H9 (cell line): ENCODE measurements at regions not wholly inside any gene's neighbourhood (a gene's known extent, or its start where the extent isn't known, plus 50 kb on each side); places are given as distances from the start of the nearest gene placed in this dataset.
"Not testable (repeated sequence)": the region's sequence is repeated elsewhere in the genome, so short reads cannot be mapped to it uniquely, and the experiment has no call there.

Experiments used
- DNase-seq: peaks from one replicate; pipeline ENCODE4 v3.0.0-alpha.2; 2017
- H2AFZ ChIP-seq: one replicate; pipeline ENCODE4 v1.6.1; 2013; ENCODE audit warnings: mild to moderate bottlenecking, low read length, control low read depth, moderate library complexity
- H2AK5ac ChIP-seq: 2 replicates; pipeline ENCODE4 v1.6.1; 2013; ENCODE audit warnings: low read length, control low read depth, mixed read lengths; ENCODE audit not compliant: insufficient read length
- H2BK120ac ChIP-seq: one replicate; pipeline ENCODE4 v1.6.1; 2013; ENCODE audit warnings: low read depth, mild to moderate bottlenecking, low read length, control low read depth, inconsistent platforms; ENCODE audit not compliant: poor library complexity, severe bottlenecking
- H2BK12ac ChIP-seq: 2 replicates; pipeline ENCODE4 v1.6.1; 2013; ENCODE audit warnings: low read length, control low read depth, mixed read lengths, low read depth; ENCODE audit not compliant: insufficient read length
- H2BK15ac ChIP-seq: 2 replicates; pipeline ENCODE4 v1.6.1; 2013; ENCODE audit warnings: low read depth, low read length, control low read depth
- H2BK20ac ChIP-seq: one replicate; pipeline ENCODE4 v1.6.1; 2013; ENCODE audit warnings: low read depth, mild to moderate bottlenecking, low read length, control low read depth, inconsistent platforms; ENCODE audit not compliant: poor library complexity, severe bottlenecking
- H2BK5ac ChIP-seq: 2 replicates; pipeline ENCODE4 v1.6.1; 2013; ENCODE audit warnings: low read length, control low read depth, mixed read lengths; ENCODE audit not compliant: insufficient read length
- H3K14ac ChIP-seq: 2 replicates; pipeline ENCODE4 v1.6.1; 2013; ENCODE audit warnings: low read length, control low read depth; ENCODE audit not compliant: insufficient read depth
- H3K18ac ChIP-seq: 2 replicates; pipeline ENCODE4 v1.6.1; 2013; ENCODE audit warnings: low read depth, mild to moderate bottlenecking, mixed read lengths, low read length, control low read depth; ENCODE audit not compliant: insufficient read length
- H3K23ac ChIP-seq: 2 replicates; pipeline ENCODE4 v1.6.1; 2013; ENCODE audit warnings: low read length, control low read depth, mixed read lengths, low read depth; ENCODE audit not compliant: insufficient read length
- H3K23me2 ChIP-seq: 2 replicates; pipeline ENCODE4 v1.6.1; 2013; ENCODE audit warnings: low read depth, mild to moderate bottlenecking, mixed read lengths, low read length, control low read depth; ENCODE audit not compliant: insufficient read length, poor library complexity, severe bottlenecking
- H3K27ac ChIP-seq: 2 replicates; pipeline ENCODE4 v1.5.1; 2013; ENCODE audit warnings: low read length, control low read depth, mixed read lengths, low read depth; ENCODE audit not compliant: insufficient read length
- H3K27me3 ChIP-seq: 2 replicates; pipeline ENCODE4 v1.6.1; 2013; ENCODE audit warnings: low read length, control low read depth, inconsistent platforms; ENCODE audit not compliant: insufficient read depth
- H3K4ac ChIP-seq: 2 replicates; pipeline ENCODE4 v1.6.1; 2013; ENCODE audit warnings: low read depth, mild to moderate bottlenecking, control low read depth, inconsistent platforms, low read length, moderate library complexity
- H3K4me1 ChIP-seq: 2 replicates; pipeline ENCODE4 v1.6.1; 2013; ENCODE audit warnings: low read length, control low read depth, inconsistent platforms; ENCODE audit not compliant: insufficient read depth
- H3K4me2 ChIP-seq: 2 replicates; pipeline ENCODE4 v1.6.1; 2013; ENCODE audit warnings: low read length, control low read depth, mixed read lengths; ENCODE audit not compliant: insufficient read length, insufficient read depth
- H3K56ac ChIP-seq: 2 replicates; pipeline ENCODE4 v1.6.1; 2013; ENCODE audit warnings: low read depth, mild to moderate bottlenecking, mixed read lengths, low read length, control low read depth; ENCODE audit not compliant: insufficient read length
- H3K79me1 ChIP-seq: 2 replicates; pipeline ENCODE4 v1.6.1; 2013; ENCODE audit warnings: low read depth, mild to moderate bottlenecking, moderate library complexity, low read length, control low read depth, inconsistent platforms; ENCODE audit not compliant: insufficient read depth, poor library complexity, severe bottlenecking
- H3K79me2 ChIP-seq: 2 replicates; pipeline ENCODE4 v1.6.1; 2013; ENCODE audit warnings: low read length, control low read depth, inconsistent platforms; ENCODE audit not compliant: insufficient read depth
- H3K9ac ChIP-seq: 2 replicates; pipeline ENCODE4 v1.6.1; 2013; ENCODE audit warnings: low read length, control low read depth, mixed read lengths; ENCODE audit not compliant: insufficient read length; ENCODE audit errors: extremely low read depth
- H3K9me3 ChIP-seq: one replicate; pipeline ENCODE4 v1.6.1; 2013; ENCODE audit warnings: low read depth, low read length, inconsistent platforms; ENCODE audit not compliant: control insufficient read depth
- H3T11ph ChIP-seq: one replicate; pipeline ENCODE4 v1.6.1; 2013; ENCODE audit warnings: mild to moderate bottlenecking, low read length, control low read depth, inconsistent platforms
- H4K20me1 ChIP-seq: one replicate; pipeline ENCODE4 v1.6.1; 2013; ENCODE audit not compliant: control insufficient read depth, insufficient read length, insufficient read depth
- H4K5ac ChIP-seq: 2 replicates; pipeline ENCODE4 v1.6.1; 2013; ENCODE audit warnings: low read depth, mild to moderate bottlenecking, mixed read lengths, low read length, control low read depth; ENCODE audit not compliant: insufficient read length
- H4K8ac ChIP-seq: replicated peaks from 2 replicates; pipeline ENCODE4 v1.6.1; 2013; ENCODE audit warnings: low read length, control low read depth, mixed read lengths, low read depth; ENCODE audit not compliant: insufficient read length
- H4K91ac ChIP-seq: 2 replicates; pipeline ENCODE4 v1.6.1; 2013; ENCODE audit warnings: low read depth, mild to moderate bottlenecking, moderate library complexity, mixed read lengths, low read length, control low read depth; ENCODE audit not compliant: insufficient read length
- H3K27ac Mint-ChIP-seq, 3 experiments: 2 replicates in 2 of 3; 3 replicates in 1 of 3; pipeline ENCODE4 v1.8.0; 2020 to 2021; ENCODE audit warnings: mixed read lengths in 3 of 3, mild to moderate bottlenecking in 1 of 3, moderate library complexity in 1 of 3
- H3K27me3 Mint-ChIP-seq: 2 replicates; pipeline ENCODE4 v1.8.0; 2021; ENCODE audit warnings: low read depth, mild to moderate bottlenecking, moderate library complexity, mixed read lengths
- H3K36me3 Mint-ChIP-seq, 3 experiments: 2 replicates in 2 of 3; 3 replicates in 1 of 3; pipeline ENCODE4 v1.8.0; 2020 to 2021; ENCODE audit warnings: low read depth in 3 of 3, mixed read lengths in 3 of 3; ENCODE audit not compliant: insufficient read depth in 1 of 3
- H3K4me1 Mint-ChIP-seq, 2 experiments: 2 replicates each; pipeline ENCODE4 v1.8.0; 2020; ENCODE audit warnings: mixed read lengths in 2 of 2
- H3K4me3 Mint-ChIP-seq, 2 experiments: 2 replicates in 1 of 2; 3 replicates in 1 of 2; pipeline ENCODE4 v1.8.0; 2020 to 2021; ENCODE audit warnings: mild to moderate bottlenecking in 2 of 2, mixed read lengths in 2 of 2, moderate library complexity in 1 of 2
- H3K9me3 Mint-ChIP-seq, 2 experiments: 2 replicates in 1 of 2; 3 replicates in 1 of 2; pipeline ENCODE4 v1.8.0; 2020; ENCODE audit warnings: mild to moderate bottlenecking in 2 of 2, mixed read lengths in 2 of 2, moderate library complexity in 1 of 2
- WGBS: extraction: QIAGEN DNeasy Blood & Tissue Kit; methylation state at CpG from one replicate; pipeline ENCODE4 v1.1.7; 2013; ENCODE audit warnings: missing lambda C conversion rate, low lambda C conversion rate, mixed read lengths; ENCODE audit not compliant: insufficient read length; ENCODE audit errors: extremely low coverage; 5-methylcytosine and 5-hydroxymethylcytosine counted together

GRCh38 chrX:56365171-56365570 lies 133.0 kb downstream of the KLF8 start:
- H3K4me3 Mint-ChIP-seq, H3K4me1 ChIP-seq, H3K27me3 Mint-ChIP-seq, H2BK20ac ChIP-seq, H2AFZ ChIP-seq, H3K23ac ChIP-seq, H3K23me2 ChIP-seq, H3K79me2 ChIP-seq, H4K5ac ChIP-seq, H3K4ac ChIP-seq, H4K20me1 ChIP-seq, H3K36me3 Mint-ChIP-seq, H3K56ac ChIP-seq, H2BK15ac ChIP-seq, H4K91ac ChIP-seq, H2BK120ac ChIP-seq, H2BK5ac ChIP-seq, H3K27ac ChIP-seq, H3K4me2 ChIP-seq, H3K4me1 Mint-ChIP-seq, H2AK5ac ChIP-seq, H4K8ac ChIP-seq, DNase-seq, H3K14ac ChIP-seq, H3K79me1 ChIP-seq, H3T11ph ChIP-seq, H3K9ac ChIP-seq, H3K27ac Mint-ChIP-seq, H2BK12ac ChIP-seq, H3K27me3 ChIP-seq, H3K18ac ChIP-seq: not testable (repeated sequence)
- H3K9me3 Mint-ChIP-seq, result peaks cover 85 to 91% of the 10 kb centered on the region in 2 experiments
- peaks cover 30% of the 10 kb centered on the region for H3K9me3 ChIP-seq
- WGBS, result no CpG with 5 or more reads among the region's 2 CpGs
